NOMO-1 treated with dmso at 0.1 percent for 144 hours (cell line): ENCODE measurements at regions not wholly inside any gene's neighbourhood (a gene's known extent, or its start where the extent isn't known, plus 50 kb on each side); places are given as distances from the start of the nearest gene placed in this dataset.
A peak's percentile ranks its signal among the peaks of the same experiment; 100 is the strongest.

Experiments used
- DNase-seq: peaks from one replicate; lab custom pipeline; 2025; ENCODE audit not compliant: unreplicated experiment; lab: John Stamatoyannopoulos, UW

DNA sequence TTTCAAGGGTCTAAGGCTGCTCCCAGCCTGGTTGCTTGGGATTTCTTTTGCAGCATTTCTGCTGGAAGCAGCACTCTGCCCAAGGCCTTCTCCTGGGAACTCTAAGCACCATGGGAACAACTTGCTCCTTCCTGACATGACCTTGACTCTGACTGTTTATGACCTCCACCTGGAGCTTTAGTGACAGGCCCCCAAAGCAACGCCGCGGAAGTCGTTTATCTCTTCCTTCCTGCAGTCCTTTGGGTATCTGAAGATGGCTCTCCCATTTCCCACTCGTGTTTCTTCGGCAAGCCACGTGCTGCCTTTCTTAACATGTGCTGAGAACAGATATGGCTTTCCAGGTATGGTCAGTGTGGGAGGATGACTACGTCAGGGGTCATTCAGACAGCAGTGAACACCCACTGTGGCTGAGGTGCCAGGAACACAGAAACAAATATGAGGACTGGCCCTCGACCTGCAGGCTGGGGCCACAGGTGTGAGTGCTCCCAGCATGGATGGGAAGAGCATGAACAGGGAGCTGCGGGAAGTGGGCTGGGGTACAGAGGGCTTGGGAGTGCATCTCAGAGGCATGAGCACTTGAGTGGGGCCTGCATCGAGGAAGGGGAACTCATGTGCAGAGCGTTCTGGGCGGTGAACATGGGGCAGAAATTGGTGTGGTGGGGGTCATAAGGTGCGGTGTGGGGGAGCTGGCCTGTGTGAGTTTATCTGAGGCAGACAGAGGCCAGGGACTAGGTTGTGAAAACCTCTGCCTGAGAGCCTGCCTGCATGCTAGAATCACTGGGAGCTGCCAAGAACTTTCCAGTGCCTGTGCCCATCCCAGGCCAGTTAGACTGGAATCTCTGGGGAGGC, 140.5 kb downstream of the TSN start:
- no peak for DNase-seq

DNA sequence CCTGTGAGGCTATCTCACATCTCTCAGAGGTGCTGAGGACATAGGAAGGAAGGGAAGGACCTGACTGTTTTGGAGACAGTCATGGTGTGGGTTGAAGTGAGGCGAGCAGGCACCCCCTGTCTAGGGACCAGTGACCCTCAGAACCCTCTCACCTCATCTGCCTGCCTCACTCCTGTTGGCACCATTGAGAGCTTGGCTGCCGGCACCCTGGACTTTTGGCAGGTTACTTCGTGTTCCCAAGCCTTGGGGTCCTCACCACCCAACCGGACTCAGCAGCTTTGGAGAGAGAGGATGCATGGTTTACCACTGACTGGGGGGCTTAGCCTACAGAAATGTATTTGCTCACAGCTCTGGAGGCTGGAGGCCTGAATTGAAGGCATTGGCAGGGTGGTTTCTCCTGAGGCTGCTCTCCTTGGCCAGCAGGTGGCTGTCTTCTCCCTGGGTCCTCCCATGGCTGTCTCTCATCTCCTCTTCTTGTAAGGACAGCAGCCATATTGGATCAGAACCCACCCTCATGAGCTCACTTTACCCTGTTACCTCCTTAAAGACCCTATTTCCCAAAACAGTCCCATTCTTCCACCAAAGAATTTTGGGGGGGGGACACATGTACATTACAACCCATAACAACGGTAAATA, 142.0 kb downstream of the TSN start:
- DNase-seq = peak; percentile 4

- no peak for DNase-seq
Observed at GRCh38 chr2:121898483-121898882, 143.0 kb downstream of the TSN start.

GRCh38 chr2:121900391-121900790, 144.9 kb downstream of the TSN start:
- DNase-seq = no peak

DNA sequence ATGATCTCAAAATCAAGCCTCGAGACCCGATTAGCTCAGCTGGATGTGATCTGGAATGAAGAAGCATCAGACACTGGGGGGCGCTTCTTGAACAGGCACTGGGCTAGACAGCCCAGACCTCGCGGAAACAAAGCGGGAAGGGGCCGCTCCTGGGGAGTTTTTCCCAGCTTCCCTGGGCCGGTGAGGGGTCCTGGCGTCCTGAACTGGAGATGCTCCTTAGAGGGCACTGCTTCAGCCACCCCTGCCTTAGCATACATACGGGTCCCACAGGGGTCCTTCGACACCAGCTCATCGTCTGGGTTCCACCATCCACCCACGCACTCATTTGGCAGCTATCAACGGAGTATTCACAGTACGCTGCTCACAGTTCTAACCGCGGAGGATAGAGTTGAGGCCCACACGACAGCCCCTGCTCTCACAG, 146.7 kb downstream of the TSN start:
- no peak for DNase-seq

DNA sequence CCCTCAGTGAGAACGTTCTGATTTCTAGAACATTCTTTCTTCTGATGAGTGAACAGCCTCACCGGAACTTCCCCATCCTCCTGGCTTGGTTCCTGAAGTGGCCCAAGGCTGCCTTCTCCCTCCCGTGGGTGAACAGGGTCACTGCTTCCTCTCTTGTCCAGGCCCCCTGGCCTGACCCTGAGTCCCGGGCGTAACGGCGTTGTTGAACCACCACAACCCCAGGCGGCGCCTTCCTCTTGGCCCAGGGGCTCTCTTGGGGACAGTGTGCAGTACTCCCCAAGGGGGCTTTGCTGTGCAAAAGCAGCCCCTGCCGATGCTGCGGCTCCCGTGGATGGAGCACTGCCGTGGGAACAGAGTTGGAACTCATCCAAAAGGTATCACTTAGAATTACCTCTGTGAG, 147.2 kb downstream of the TSN start:
- DNase-seq = no peak

- DNase-seq = no peak
Observed at GRCh38 chr2:121903037-121903689, 147.7 kb downstream of the TSN start.

DNA sequence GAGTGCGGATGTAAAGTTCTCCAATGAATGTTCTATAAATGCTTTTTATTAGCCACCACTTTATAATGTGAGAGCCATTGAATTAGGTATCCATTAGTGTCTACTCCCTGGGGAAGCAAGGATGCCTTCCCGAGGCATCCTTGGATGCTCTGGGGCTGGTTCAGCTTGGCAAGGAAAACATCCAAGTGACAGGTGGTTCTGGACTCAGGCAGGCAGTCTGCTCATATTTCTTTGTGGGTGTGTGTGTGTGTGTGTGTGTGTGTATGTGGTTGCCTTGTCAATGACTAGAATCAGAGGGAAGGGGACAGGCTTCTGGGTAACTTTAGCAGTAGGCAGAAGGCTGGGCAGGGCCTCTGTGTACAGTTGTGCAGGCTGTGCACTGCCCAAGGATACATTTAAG, 149.2 kb downstream of the TSN start:
- DNase-seq = no peak

DNA sequence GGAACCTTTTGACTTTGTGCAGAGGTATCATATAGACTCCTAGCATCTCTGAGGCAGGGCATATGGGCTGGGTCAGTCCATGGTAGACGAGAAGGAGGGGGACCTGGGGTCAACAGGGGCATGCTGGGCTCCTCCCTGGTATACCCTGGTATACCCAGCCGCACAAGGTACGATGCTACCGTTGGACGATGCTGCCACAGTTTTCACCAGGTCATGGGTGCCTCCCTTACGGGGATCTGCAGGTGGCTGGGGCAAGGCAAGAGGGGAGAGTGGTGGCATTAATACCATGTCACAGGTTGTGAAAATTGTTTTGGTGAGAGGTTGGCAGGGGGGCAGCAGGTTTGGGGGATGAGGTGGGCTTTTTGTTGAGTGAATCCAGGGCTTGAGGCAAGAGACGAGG, 149.8 kb downstream of the TSN start:
- no peak for DNase-seq

- no peak for DNase-seq
Observed at GRCh38 chr2:121906170-121906569, 150.7 kb downstream of the TSN start.

DNA sequence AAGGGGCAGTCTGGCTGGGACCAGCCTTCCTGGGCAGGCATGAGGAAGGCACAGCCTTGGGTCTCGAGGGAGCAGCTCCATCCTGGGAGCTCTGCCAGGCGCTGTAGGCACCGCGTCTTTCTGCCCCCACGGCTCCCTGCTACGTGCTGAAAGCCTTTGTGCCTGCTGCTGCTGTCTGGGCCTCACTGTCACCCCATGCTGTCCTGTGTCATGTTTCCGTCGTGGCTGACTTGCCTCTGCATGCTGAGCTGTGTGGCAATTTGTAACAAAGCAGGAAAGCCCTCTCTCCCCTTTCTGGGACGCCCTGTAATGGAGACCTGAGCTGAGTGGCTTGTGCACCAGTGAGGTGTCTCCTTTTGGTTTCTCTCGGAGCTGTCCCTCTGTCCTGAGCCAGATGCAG, 152.5 kb downstream of the TSN start:
- no peak for DNase-seq

GRCh38 chr2:121910139-121910538, 154.7 kb downstream of the TSN start:
- no peak for DNase-seq

DNA sequence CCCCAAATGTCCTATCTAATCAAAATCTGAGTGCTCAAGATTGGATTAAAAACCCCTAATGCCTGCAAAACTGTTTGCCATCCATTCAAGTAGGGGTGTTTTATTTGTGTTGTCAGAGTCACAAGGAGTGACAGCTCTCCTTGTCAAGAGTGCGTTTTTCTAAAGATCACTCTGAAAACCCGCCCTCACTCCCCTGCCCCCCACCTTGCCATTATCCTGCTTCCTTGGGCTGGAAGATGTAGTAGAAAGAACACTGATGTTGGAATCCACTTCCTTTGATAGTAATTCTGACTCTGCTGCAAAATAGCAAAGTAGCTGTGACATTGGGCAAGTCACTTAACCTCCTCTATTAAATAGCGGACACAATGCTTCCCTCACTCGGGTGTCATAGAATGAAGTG, 155.6 kb downstream of the TSN start:
- DNase-seq = no peak

DNA sequence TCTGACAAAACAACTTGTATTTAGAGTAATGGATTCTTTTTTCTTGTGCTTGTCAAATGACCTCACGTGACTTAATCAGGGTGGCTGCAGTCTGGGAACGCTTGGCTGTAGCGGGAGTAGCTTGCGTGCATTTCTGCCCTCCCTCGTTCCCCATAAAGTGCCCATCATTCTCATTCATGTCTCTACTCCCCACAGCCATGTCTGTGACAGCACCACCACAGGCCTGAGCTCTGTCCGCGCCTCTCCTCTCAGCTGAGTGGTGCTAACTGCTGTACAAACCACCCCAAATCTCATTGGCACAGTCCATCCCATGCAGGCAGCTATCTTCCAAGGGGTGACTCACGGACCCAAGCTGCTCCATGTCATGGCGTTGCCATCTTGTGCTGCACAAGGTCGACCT, 161.7 kb downstream of the TSN start:
- DNase-seq = no peak

DNA sequence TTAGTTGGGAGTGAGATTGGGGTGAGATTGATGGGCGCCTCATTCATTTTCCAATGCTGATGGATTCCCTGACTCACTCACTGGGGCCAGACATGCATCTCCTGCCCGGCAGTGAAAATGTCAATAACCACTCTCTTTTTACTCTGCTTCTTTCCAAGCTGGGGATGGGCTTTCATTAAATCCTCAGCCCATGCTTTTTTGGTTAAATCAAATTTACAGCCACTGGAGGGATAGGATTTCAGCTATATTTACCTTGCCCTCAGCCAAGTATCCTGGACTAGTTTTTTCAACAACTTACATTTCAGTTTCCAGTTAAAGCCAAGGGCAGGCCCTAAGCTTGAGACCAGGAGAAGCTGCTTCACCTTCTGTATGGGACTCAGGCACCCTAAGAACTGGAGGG, 162.8 kb downstream of the TSN start:
- no peak for DNase-seq

DNA sequence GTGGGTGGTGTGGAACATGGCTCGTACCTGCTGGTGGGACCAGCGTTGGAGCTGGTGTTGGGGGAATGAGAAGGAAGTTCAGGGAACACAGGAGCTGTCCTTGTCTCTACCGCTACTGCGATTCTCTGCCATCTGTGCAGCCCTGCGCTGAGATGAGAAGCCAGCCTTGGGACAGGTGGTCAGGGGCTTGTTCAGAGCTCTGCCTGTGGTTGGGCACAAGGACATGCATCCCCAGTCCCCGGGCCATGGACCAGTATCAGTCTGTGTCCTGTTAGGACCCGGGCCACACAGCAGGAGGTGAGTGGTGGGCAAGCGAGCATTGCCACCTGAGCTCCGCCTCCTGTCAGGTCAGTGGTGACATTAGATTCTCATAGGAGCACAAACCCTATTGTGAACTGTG, 164.4 kb downstream of the TSN start:
- DNase-seq = no peak

GRCh38 chr2:121925466-121925865, 170.0 kb downstream of the TSN start:
- no peak for DNase-seq

DNA sequence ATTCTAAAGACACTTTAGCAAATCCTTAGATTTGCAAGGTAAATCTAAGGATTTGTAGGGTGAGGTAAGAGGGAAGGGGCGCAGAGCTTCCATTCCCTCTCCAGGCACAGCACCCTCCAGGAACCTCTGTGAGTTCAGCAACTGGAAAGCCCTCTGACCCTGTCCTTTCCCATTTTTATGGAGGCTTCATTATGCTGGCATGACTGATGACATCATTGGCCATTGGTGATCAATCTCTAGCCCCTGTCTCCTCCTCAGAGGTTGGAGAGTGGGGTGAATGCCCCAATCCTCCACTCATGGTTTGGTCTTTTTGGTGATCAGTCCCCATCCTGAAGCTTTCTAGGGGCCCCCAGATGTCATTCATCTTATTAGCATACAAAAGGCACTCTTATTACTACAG, 187.8 kb downstream of the TSN start:
- DNase-seq = no peak

DNA sequence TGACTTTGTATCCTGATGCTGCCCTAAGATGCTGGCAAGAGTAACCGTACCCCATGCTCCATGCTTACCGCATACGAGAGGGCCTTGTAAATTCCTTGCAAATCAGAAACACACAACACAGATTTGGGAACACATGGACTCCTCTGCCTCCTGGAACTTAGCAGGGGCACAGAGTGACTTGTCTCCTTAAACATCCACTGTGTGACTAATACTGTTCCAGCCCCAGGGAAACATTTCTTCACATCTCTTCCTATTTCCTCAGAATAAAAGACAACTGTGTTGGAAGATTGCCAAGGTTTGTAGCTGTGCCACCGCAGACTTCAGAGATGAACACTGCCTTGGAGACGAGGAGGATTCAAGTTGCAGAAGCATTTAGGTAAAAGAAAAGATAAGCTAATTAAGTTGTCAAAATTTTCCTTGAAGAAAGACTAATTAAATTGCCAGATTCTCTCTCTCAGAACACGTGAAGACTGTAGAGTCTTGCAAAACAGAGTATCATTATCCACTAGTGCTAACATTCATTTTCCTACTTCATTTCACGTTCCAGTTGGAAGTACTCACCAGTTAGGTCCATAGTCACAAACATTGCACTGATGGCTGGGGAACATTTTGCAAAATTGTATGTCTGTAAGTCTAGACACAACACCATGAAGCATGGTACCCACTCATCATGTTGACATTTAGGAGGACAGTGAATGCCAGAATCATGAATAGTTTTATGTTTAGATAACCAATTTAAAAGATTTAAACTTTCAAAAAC, 188.8 kb downstream of the TSN start:
- peak; percentile 47 for DNase-seq

- DNase-seq = no peak
Observed at GRCh38 chr2:121947674-121948073, 192.2 kb downstream of the TSN start.

DNA sequence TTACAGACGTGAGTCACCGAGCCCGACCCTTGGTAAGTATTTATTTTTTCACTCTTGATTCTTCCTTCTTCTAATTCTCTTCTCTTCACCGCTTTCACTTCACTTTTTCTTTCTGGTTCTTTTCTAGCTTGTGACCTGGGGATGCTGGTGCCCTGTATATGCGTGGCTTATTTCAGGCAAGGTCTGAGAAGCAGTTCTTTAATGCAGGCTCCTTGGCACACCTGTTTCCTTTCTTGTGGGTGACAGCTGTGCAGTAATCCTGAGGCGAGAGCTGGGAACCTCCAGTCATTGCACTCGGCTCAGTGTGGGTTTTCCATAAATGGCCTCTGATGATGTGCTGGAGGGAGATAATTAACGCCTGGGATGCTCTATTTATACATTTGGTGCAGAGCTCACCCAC, 193.8 kb downstream of the TSN start:
- DNase-seq = no peak
